Transverse colon (tissue), 4 donors: ENCODE measurements at regions not wholly inside any gene's neighbourhood (a gene's known extent, or its start where the extent isn't known, plus 50 kb on each side); places are given as distances from the start of the nearest gene placed in this dataset.

Source experiments
- DNase-seq: peaks from one replicate; pipeline ENCODE4 v3.0.0-alpha.2; 2019
- H3K27ac ChIP-seq, 4 donors: fragments of 200-600 bp; sonication (generic); 2 replicates each; pipeline ENCODE4 v1.5.1; 2016 to 2018; ENCODE audit warnings: inconsistent platforms in 4 of 4
- H3K27me3 ChIP-seq: fragments of 200-600 bp; sonication (generic); 2 replicates; pipeline ENCODE4 v1.5.1; 2017; ENCODE audit warnings: inconsistent platforms
- H3K36me3 ChIP-seq, 4 donors: fragments of 200-600 bp; sonication (generic); 2 replicates each; pipeline ENCODE4 v1.5.1; 2017 to 2019; ENCODE audit warnings: inconsistent platforms in 4 of 4
- H3K4me1 ChIP-seq, 4 donors: fragments of 200-600 bp; sonication (generic); 2 replicates each; pipeline ENCODE4 v1.5.1; 2017 to 2020; ENCODE audit warnings: inconsistent platforms in 4 of 4
- H3K4me3 ChIP-seq, 4 donors: fragments of 200-600 bp; sonication (generic); 1 replicate in 1 of 4; 2 replicates in 3 of 4; pipeline versions ENCODE4 v1.5.1 to v1.6.1; 2017 to 2019; ENCODE audit warnings: inconsistent platforms in 4 of 4
- H3K9me3 ChIP-seq, 2 donors: fragments of 200-600 bp; sonication (generic); 2 replicates each; pipeline ENCODE4 v1.5.1; 2017 to 2019; ENCODE audit warnings: inconsistent platforms in 2 of 2
- EP300 ChIP-seq: sonication (generic); formaldehyde crosslinking; IDR thresholded peaks from one replicate; pipeline ENCODE4 v1.6.1; 2017; ENCODE audit warnings: antibody characterized with exemption, low read depth
- POLR2A ChIP-seq: fragments of 450-650 bp; IDR thresholded peaks from one replicate; pipeline ENCODE4 v1.6.1; 2016; ENCODE audit warnings: antibody characterized with exemption, mild to moderate bottlenecking, moderate library complexity
- POLR2AphosphoS5 ChIP-seq, 3 donors: sonication (generic); formaldehyde crosslinking; IDR thresholded peaks; one replicate each; pipeline ENCODE4 v1.6.1; 2016; ENCODE audit warnings: antibody characterized with exemption in 3 of 3
- WGBS, 2 donors: methylation state at CpG; one replicate each; pipeline ENCODE4 v1.1.5; 2018; ENCODE audit warnings: low coverage in 1 of 2; 5-methylcytosine and 5-hydroxymethylcytosine counted together
- in situ Hi-C, 4 donors: fragments of 200-750 bp; cut with MboI; loops; one replicate each; pipeline versions ENCODE4 v1.15.0 to v1.15.1; 2017; ENCODE audit warnings: low sequenced_read_pairs in 3 of 4, low pct_ligation_motif_present in 1 of 4, low pct_unique_long_range_greater_than_20kb in 1 of 4
- intact Hi-C: fragments of 100-400 bp; cut with DNase I; formaldehyde crosslinking; loops from one replicate; pipeline ENCODE4 v1.15.1; 2023; ENCODE audit warnings: low total_unique reads
- TF ChIP-seq, protein P1 (sequence below), 5 experiments: fragments of 200-600 bp in 3 of 5; fragments of 450-650 bp in 2 of 5; sonication (generic) in 3 of 5; IDR thresholded peaks; 1 replicate in 2 of 5; 2 replicates in 3 of 5; pipeline ENCODE4 v1.5.1; 2016 to 2017; ENCODE audit warnings: antibody characterized with exemption in 5 of 5, inconsistent platforms in 3 of 5, mild to moderate bottlenecking in 2 of 5, moderate library complexity in 1 of 5

GRCh38 chr10:128302808-128303207, 176.6 kb upstream of the MKI67 start:
- no peak for DNase-seq
- no peak overlapping the region for H3K27ac ChIP-seq
- intact Hi-C loops: no loop called here
- TF ChIP-seq EP300 (no peak), POLR2AphosphoS5 (IDR thresholded peaks at IDR 0.05) (no peak), POLR2A (no peak)
- TF ChIP-seq, protein P1, sequence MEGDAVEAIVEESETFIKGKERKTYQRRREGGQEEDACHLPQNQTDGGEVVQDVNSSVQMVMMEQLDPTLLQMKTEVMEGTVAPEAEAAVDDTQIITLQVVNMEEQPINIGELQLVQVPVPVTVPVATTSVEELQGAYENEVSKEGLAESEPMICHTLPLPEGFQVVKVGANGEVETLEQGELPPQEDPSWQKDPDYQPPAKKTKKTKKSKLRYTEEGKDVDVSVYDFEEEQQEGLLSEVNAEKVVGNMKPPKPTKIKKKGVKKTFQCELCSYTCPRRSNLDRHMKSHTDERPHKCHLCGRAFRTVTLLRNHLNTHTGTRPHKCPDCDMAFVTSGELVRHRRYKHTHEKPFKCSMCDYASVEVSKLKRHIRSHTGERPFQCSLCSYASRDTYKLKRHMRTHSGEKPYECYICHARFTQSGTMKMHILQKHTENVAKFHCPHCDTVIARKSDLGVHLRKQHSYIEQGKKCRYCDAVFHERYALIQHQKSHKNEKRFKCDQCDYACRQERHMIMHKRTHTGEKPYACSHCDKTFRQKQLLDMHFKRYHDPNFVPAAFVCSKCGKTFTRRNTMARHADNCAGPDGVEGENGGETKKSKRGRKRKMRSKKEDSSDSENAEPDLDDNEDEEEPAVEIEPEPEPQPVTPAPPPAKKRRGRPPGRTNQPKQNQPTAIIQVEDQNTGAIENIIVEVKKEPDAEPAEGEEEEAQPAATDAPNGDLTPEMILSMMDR (IDR thresholded peaks at IDR 0.05): no peak
- no peaks in the 10 kb centered on the region for H3K36me3 ChIP-seq
- no peak overlapping the region for H3K4me3 ChIP-seq
- WGBS, 2 donors: 65 to 70% methylated on average over 2 to 3 of the region's 3 CpGs
- H3K9me3 ChIP-seq: no peaks in the 10 kb centered on the region
- no peaks in the 10 kb centered on the region for H3K4me1 ChIP-seq
- H3K27me3 ChIP-seq: no peaks in the 10 kb centered on the region
- in situ Hi-C loops: no loop called here

GRCh38 chr10:128304271-128304670, 178.0 kb upstream of the MKI67 start:
- Histone ChIP-seq H3K36me3 (no peaks in the 10 kb centered on the region), H3K4me3 (no peak overlapping the region), H3K27me3 (no peaks in the 10 kb centered on the region), H3K4me1 (no peaks in the 10 kb centered on the region), H3K27ac (no peak overlapping the region), H3K9me3 (no peaks in the 10 kb centered on the region)
- in situ Hi-C loops: no loop called here
- DNase-seq: no peak
- intact Hi-C loops: no loop called here
- WGBS, 2 donors: 20 to 74% methylated on average over 1 to 5 of the region's 5 CpGs
- TF ChIP-seq POLR2AphosphoS5 (IDR thresholded peaks at IDR 0.05): no peak
- TF ChIP-seq, protein P1 (IDR thresholded peaks at IDR 0.05): no peak
- no peak for TF ChIP-seq EP300

DNA sequence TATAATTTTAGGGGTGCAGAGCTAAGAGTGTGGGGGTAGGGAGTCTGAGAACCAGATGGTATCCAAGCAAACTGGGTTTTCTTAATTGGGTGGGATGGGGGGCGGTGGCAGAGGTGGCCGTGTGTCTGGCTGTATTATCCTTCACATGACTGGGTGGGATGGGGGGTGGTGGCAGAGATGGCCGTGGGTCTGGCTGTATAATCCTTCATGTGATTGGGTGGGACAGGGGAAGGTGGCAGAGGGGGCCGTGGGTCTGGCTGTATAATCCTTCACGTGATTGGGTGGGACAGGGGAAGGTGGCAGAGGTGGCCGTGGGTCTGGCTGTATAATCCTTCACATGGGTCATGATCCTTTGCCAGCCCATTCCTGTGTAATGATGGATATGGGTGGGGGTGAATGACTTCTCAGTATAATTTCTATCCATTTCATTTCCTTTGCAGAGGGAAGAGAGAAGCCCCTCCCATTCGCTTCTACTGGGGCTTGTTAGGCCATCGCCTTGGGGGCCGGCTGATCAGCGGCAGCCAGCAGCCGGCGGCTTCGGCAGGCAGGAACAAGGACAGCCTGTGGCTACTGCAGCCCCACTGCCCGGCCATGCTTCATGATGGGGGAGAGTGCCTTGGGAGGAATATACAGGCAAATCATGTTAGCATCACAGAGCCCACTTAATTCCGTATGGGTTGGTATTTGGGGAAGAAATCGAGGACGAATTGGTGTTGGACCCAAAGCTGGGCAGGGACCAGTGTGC, 179.6 kb upstream of the MKI67 start:
- Histone ChIP-seq H3K36me3 (no peaks in the 10 kb centered on the region), H3K27me3 (no peaks in the 10 kb centered on the region), H3K4me1 (no peaks in the 10 kb centered on the region)

DNA sequence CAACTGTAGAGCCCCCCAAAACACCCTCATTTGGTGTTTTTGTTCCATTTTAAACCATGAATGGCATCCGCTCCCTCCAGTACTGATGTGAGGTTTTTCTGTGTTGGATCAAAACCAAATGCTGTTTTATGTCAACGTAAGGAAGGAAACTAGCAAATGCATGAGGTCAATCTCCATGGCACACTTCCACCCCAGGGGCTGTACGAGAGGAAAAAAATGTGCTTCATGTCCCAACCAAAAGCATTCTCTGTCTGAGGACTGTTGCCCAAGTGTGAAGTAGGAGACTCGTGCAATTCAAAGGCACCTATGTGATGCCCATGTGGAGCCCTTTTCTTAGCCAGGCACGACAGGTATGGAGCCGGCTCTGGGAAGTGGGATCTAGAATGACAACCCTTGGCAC, 180.3 kb upstream of the MKI67 start:
- Histone ChIP-seq H3K4me3 (no peak overlapping the region), H3K4me1 (no peaks in the 10 kb centered on the region), H3K9me3 (no peaks in the 10 kb centered on the region), H3K36me3 (no peaks in the 10 kb centered on the region), H3K27me3 (no peaks in the 10 kb centered on the region), H3K27ac (no peak overlapping the region)
- 67 to 73% methylated on average over 3 to 6 of the region's 6 CpGs for WGBS, 2 donors
- TF ChIP-seq EP300 (no peak), POLR2A (no peak)
- intact Hi-C loops (no loop called here), in situ Hi-C loops (no loop called here)
- no peak for DNase-seq

More for the DNA sequence above, 179.6 kb upstream of the MKI67 start:
- no peaks in the 10 kb centered on the region for H3K9me3 ChIP-seq
- H3K27ac ChIP-seq: no peak overlapping the region
- TF ChIP-seq, protein P1 (IDR thresholded peaks at IDR 0.05): no peak
- no peak for TF ChIP-seq POLR2A
- TF ChIP-seq EP300: no peak
- no peak for TF ChIP-seq POLR2AphosphoS5 (IDR thresholded peaks at IDR 0.05)
- intact Hi-C loops: no loop called here
- WGBS, 2 donors: 78 to 79% methylated on average over 11 to 17 of the region's 17 CpGs
- DNase-seq: no peak
- in situ Hi-C loops: no loop called here
- H3K4me3 ChIP-seq: no peak overlapping the region

GRCh38 chr10:128306966-128307365, 180.7 kb upstream of the MKI67 start:
- Histone ChIP-seq H3K36me3 (no peaks in the 10 kb centered on the region), H3K27ac (no peak overlapping the region), H3K4me1 (no peaks in the 10 kb centered on the region), H3K9me3 (no peaks in the 10 kb centered on the region), H3K4me3 (no peak overlapping the region), H3K27me3 (no peaks in the 10 kb centered on the region)
- DNase-seq: no peak
- WGBS, 2 donors: 40 to 69% methylated on average over 1 to 2 of the region's 2 CpGs
- in situ Hi-C loops (no loop called here), intact Hi-C loops (no loop called here)
- no peak for TF ChIP-seq POLR2A
- no peak for TF ChIP-seq POLR2AphosphoS5 (IDR thresholded peaks at IDR 0.05)
- TF ChIP-seq EP300: no peak
- TF ChIP-seq, protein P1 (IDR thresholded peaks at IDR 0.05): no peak
